ENCODE measurements at regions not wholly inside any gene's neighbourhood (a gene's known extent, or its start where the extent isn't known, plus 50 kb on each side); places are given as distances from the start of the nearest gene placed in this dataset.

- TF ChIP-seq EZH2 (optimal IDR thresholded peaks at IDR 0.05; ENCODE audit: low read depth, low read length) (no peak), CTCF (IDR thresholded peaks at IDR 0.05; ENCODE audit: low read length) (no peak), EZH2phosphoT487 (IDR thresholded peaks at IDR 0.05; ENCODE audit: low read length) (no peak)
Measured at GRCh38 chr4:13903061-13903460, 275.5 kb upstream of the BOD1L1 start.

Measured in MM.1S (cell line).